SK-N-SH (cell line): ENCODE measurements at regions not wholly inside any gene's neighbourhood (a gene's known extent, or its start where the extent isn't known, plus 50 kb on each side); places are given as distances from the start of the nearest gene placed in this dataset.

ENCODE experiments used
- EZH2phosphoT487 ChIP-seq: fragments of 200-600 bp; sonication (generic); IDR thresholded peaks from 2 replicates; pipeline ENCODE4 v1.6.1; 2017; ENCODE audit warnings: low read depth, mixed run types, mild to moderate bottlenecking, antibody characterized with exemption, moderate library complexity, borderline replicate concordance
- POLR2AphosphoS5 ChIP-seq: IDR thresholded peaks from 2 replicates; pipeline ENCODE4 v1.6.1; 2012; ENCODE audit warnings: low read depth, low read length
- SMC3 ChIP-seq: IDR thresholded peaks from 2 replicates; pipeline ENCODE4 v1.6.1; 2012; ENCODE audit warnings: low read depth, low read length, improper control_type of control experiment
- TF ChIP-seq, protein P1 (sequence below): fragments of 150-350 bp; IDR thresholded peaks from 2 replicates; pipeline ENCODE4 v1.6.1; 2017; ENCODE audit warnings: antibody characterized with exemption, low read length, low read depth, borderline replicate concordance
- TF ChIP-seq, protein P2 (sequence below): fragments of 200-600 bp; sonication (generic); IDR thresholded peaks from 2 replicates; pipeline ENCODE4 v1.6.1; 2017; ENCODE audit warnings: antibody characterized with exemption, mild to moderate bottlenecking, moderate library complexity

DNA sequence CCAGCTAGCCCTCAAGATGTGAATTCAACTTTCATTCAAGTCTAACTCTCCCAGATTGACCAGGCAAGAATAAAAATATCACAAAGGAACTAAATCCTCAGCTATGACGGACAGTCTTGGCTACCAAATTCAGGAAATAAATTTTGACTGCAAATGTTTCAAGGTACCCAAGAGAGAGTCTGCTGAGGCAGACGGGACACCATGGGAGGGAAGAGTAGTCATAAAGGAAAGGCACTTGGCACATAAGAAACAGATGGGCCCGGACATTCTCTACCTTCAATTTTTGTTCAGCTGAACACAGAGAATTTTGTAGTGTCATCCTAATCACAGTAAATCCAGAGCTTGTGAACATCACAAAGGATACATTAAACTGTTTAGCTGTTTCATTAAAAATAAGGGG is 390.0 kb downstream of the DTWD2 start:
- TF ChIP-seq, protein P1, sequence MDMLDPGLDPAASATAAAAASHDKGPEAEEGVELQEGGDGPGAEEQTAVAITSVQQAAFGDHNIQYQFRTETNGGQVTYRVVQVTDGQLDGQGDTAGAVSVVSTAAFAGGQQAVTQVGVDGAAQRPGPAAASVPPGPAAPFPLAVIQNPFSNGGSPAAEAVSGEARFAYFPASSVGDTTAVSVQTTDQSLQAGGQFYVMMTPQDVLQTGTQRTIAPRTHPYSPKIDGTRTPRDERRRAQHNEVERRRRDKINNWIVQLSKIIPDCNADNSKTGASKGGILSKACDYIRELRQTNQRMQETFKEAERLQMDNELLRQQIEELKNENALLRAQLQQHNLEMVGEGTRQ = no peak
- TF ChIP-seq, protein P2, sequence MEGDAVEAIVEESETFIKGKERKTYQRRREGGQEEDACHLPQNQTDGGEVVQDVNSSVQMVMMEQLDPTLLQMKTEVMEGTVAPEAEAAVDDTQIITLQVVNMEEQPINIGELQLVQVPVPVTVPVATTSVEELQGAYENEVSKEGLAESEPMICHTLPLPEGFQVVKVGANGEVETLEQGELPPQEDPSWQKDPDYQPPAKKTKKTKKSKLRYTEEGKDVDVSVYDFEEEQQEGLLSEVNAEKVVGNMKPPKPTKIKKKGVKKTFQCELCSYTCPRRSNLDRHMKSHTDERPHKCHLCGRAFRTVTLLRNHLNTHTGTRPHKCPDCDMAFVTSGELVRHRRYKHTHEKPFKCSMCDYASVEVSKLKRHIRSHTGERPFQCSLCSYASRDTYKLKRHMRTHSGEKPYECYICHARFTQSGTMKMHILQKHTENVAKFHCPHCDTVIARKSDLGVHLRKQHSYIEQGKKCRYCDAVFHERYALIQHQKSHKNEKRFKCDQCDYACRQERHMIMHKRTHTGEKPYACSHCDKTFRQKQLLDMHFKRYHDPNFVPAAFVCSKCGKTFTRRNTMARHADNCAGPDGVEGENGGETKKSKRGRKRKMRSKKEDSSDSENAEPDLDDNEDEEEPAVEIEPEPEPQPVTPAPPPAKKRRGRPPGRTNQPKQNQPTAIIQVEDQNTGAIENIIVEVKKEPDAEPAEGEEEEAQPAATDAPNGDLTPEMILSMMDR = no peak
- TF ChIP-seq POLR2AphosphoS5 = no peak
- no peak for TF ChIP-seq EZH2phosphoT487
- no peak for TF ChIP-seq SMC3
